Keratinocyte (primary cell): ENCODE measurements at regions not wholly inside any gene's neighbourhood (a gene's known extent, or its start where the extent isn't known, plus 50 kb on each side); places are given as distances from the start of the nearest gene placed in this dataset.

Experiments
- DNase-seq: peaks from one replicate; pipeline ENCODE4 v3.0.0-alpha.2; 2011; ENCODE audit warnings: low read depth, missing footprints, low spot score
- FAIRE-seq: peaks from 2 replicates; lab custom pipeline; 2011; peaks lifted over from hg19 to GRCh38; lab: Jason Lieb, UNC
- H2AFZ ChIP-seq: 2 replicates; pipeline ENCODE4 v1.6.0; 2012; ENCODE audit warnings: low read length, control low read depth, inconsistent platforms; ENCODE audit not compliant: control insufficient read depth
- H3K27ac ChIP-seq: 2 replicates; pipeline ENCODE4 v1.5.1; 2011; ENCODE audit warnings: low read length; ENCODE audit not compliant: control insufficient read depth, insufficient read depth
- H3K27me3 ChIP-seq: 3 replicates; pipeline ENCODE4 v1.6.0; 2011; ENCODE audit warnings: low read length; ENCODE audit not compliant: control insufficient read depth, insufficient read depth; ENCODE audit errors: extremely low read depth
- H3K36me3 ChIP-seq, 2 experiments: 2 replicates in 1 of 2; 3 replicates in 1 of 2; pipeline ENCODE4 v1.5.1; 2011; ENCODE audit warnings: low read length in 2 of 2, mild to moderate bottlenecking in 1 of 2; ENCODE audit not compliant: control insufficient read depth in 2 of 2, insufficient read depth in 2 of 2; ENCODE audit errors: extremely low read depth in 1 of 2
- H3K4me1 ChIP-seq: 3 replicates; pipeline ENCODE4 v1.5.1; 2011; ENCODE audit warnings: low read length; ENCODE audit not compliant: control insufficient read depth, insufficient read depth; ENCODE audit errors: extremely low read depth
- H3K4me2 ChIP-seq: 3 replicates; pipeline ENCODE4 v1.6.0; 2011; ENCODE audit warnings: low read depth, low read length; ENCODE audit not compliant: control insufficient read depth, insufficient read depth; ENCODE audit errors: extremely low read depth
- H3K4me3 ChIP-seq, 3 experiments: fragments of 200-600 bp in 1 of 3; sonication (generic) in 1 of 3; 2 replicates in 2 of 3; 3 replicates in 1 of 3; pipeline ENCODE4 v1.5.1; 2011 to 2016; ENCODE audit warnings: low read length in 3 of 3, mild to moderate bottlenecking in 3 of 3, control low read depth in 2 of 3, inconsistent platforms in 1 of 3, low read depth in 1 of 3, mixed read lengths in 1 of 3, mixed run types in 1 of 3, moderate library complexity in 1 of 3; ENCODE audit not compliant: control insufficient read depth in 2 of 3, insufficient read depth in 2 of 3; ENCODE audit errors: extremely low read depth in 1 of 3
- H3K79me2 ChIP-seq: 2 replicates; pipeline ENCODE4 v1.6.0; 2012; ENCODE audit warnings: low read length; ENCODE audit not compliant: control insufficient read depth, insufficient read depth
- H3K9ac ChIP-seq: 3 replicates; pipeline ENCODE4 v1.6.0; 2011; ENCODE audit warnings: low read length; ENCODE audit not compliant: control insufficient read depth, insufficient read depth; ENCODE audit errors: extremely low read depth
- H3K9me1 ChIP-seq: 3 replicates; pipeline ENCODE4 v1.6.0; 2011; ENCODE audit warnings: low read length; ENCODE audit not compliant: control insufficient read depth, insufficient read depth; ENCODE audit errors: extremely low read depth
- H3K9me3 ChIP-seq: 2 replicates; pipeline ENCODE4 v1.5.1; 2012; ENCODE audit warnings: low read depth, low read length; ENCODE audit not compliant: control insufficient read depth
- H4K20me1 ChIP-seq: 3 replicates; pipeline ENCODE4 v1.6.0; 2011; ENCODE audit warnings: low read length; ENCODE audit not compliant: control insufficient read depth, insufficient read depth; ENCODE audit errors: extremely low read depth
- EZH2 ChIP-seq: IDR thresholded peaks from one replicate; pipeline ENCODE4 v1.6.1; 2012; ENCODE audit warnings: inconsistent platforms, mild to moderate bottlenecking, low read length, moderate library complexity
- dilution Hi-C: fragments of 300-500 bp; cut with MboI; formaldehyde crosslinking; loops from one replicate; pipeline ENCODE4 v1.7.0; 2020; ENCODE audit warnings: low sequenced_read_pairs; ENCODE audit not compliant: extremely low pct_ligation_motif_present
- TF ChIP-seq, protein P1 (sequence below), 3 experiments: IDR thresholded peaks in 1 of 3; conservative IDR thresholded peaks in 1 of 3; optimal IDR thresholded peaks in 1 of 3; 2 replicates in 2 of 3; 3 replicates in 1 of 3; pipeline versions ENCODE3 to v1.5.1; 2011; ENCODE audit warnings: low read length in 3 of 3, mild to moderate bottlenecking in 3 of 3, moderate library complexity in 2 of 3, control low read depth in 1 of 3, inconsistent platforms in 1 of 3; ENCODE audit not compliant: insufficient read depth in 2 of 3; ENCODE audit errors: extremely low read depth in 1 of 3

DNA sequence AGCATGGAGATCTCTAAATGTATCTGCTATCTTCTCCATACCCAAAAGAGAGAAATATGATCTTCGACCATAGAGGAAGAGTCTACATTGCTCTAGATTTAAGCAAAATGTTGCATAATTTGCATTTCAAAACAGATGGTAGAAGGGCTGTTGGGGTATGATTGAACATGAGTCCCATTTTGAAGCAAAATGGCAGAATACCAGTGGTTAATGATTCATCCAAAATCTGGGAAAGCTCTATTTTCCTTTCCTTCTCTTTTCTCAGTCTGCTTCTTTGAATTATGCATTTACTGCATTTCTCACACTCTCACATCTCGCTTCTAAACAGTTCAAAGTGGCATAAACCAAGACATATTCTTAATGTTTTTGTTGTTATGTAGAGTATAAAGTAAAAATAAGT lies 178.5 kb downstream of the MACC1 start:
- Histone ChIP-seq H3K9ac (no peak overlapping the region), H3K4me3 (no peak overlapping the region)
- dilution Hi-C loops = no loop called here

DNA sequence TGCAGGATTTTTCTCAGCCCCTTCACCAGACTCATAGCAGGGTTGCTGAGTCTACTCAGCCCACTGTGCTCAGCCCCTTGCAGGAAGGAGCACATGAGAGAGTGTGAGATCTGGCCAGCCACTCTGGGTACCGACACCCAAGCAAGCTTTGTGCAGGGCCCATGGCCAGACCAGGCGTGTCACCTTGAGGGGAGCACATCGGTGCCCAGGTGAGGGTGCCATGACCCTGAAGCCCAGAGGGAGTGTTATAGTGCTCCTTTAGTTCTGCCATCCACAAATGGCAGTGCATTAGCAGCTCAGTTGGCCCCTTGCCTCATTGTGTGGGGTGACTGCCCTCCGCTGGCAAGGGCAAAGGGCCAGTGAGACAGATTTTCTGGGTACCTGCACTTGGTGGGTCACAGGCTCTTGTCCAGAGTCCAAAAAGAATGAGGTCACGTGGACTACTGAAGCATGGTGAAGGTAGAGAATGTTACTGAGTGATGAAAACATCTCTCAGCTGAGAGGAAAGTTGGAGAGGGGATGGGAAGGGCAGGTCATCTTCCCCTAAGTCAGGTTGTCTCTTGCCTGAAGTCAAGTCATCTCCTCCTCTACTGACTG lies 181.8 kb downstream of the MACC1 start:
- no peaks in the 10 kb centered on the region for H3K79me2 ChIP-seq
- H2AFZ ChIP-seq = no peak overlapping the region
- no peak overlapping the region for H3K9ac ChIP-seq
- no peak overlapping the region for H3K27ac ChIP-seq
- H3K36me3 ChIP-seq = no peaks in the 10 kb centered on the region
- no peaks in the 10 kb centered on the region for H4K20me1 ChIP-seq
- TF ChIP-seq, protein P1, sequence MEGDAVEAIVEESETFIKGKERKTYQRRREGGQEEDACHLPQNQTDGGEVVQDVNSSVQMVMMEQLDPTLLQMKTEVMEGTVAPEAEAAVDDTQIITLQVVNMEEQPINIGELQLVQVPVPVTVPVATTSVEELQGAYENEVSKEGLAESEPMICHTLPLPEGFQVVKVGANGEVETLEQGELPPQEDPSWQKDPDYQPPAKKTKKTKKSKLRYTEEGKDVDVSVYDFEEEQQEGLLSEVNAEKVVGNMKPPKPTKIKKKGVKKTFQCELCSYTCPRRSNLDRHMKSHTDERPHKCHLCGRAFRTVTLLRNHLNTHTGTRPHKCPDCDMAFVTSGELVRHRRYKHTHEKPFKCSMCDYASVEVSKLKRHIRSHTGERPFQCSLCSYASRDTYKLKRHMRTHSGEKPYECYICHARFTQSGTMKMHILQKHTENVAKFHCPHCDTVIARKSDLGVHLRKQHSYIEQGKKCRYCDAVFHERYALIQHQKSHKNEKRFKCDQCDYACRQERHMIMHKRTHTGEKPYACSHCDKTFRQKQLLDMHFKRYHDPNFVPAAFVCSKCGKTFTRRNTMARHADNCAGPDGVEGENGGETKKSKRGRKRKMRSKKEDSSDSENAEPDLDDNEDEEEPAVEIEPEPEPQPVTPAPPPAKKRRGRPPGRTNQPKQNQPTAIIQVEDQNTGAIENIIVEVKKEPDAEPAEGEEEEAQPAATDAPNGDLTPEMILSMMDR (optimal IDR thresholded peaks at IDR 0.05 in 1 of 3, IDR thresholded peaks at IDR 0.05 in 1 of 3, conservative IDR thresholded peaks at IDR 0.05 in 1 of 3; ENCODE audit: extremely low read depth in 1 of 3, insufficient read depth in 2 of 3, low read length in 3 of 3) = peak in 1 of 3 experiments; percentile 9
- TF ChIP-seq EZH2 = no peak
- H3K27me3 ChIP-seq = no peaks in the 10 kb centered on the region
- H3K4me1 ChIP-seq = no peaks in the 10 kb centered on the region
- FAIRE-seq (no peak), DNase-seq (no peak)
- no peak overlapping the region for H3K4me3 ChIP-seq
- H3K9me1 ChIP-seq = no peaks in the 10 kb centered on the region
- H3K9me3 ChIP-seq = no peaks in the 10 kb centered on the region
- dilution Hi-C loops = no loop called here
- no peak overlapping the region for H3K4me2 ChIP-seq

More for the DNA sequence above, 178.5 kb downstream of the MACC1 start:
- Histone ChIP-seq H3K79me2 (no peaks in the 10 kb centered on the region), H3K4me2 (no peak overlapping the region), H3K4me1 (no peaks in the 10 kb centered on the region), H2AFZ (no peak overlapping the region), H3K36me3 (no peaks in the 10 kb centered on the region), H4K20me1 (no peaks in the 10 kb centered on the region), H3K27me3 (no peaks in the 10 kb centered on the region), H3K27ac (no peak overlapping the region), H3K9me1 (no peaks in the 10 kb centered on the region), H3K9me3 (no peaks in the 10 kb centered on the region)
- DNase-seq = no peak
- no peak for FAIRE-seq
- TF ChIP-seq, protein P1 (optimal IDR thresholded peaks at IDR 0.05 in 1 of 3, IDR thresholded peaks at IDR 0.05 in 1 of 3, conservative IDR thresholded peaks at IDR 0.05 in 1 of 3; ENCODE audit: extremely low read depth in 1 of 3, insufficient read depth in 2 of 3, low read length in 3 of 3) = no peak
- TF ChIP-seq EZH2 = no peak
